IMR-90 (cell line): ENCODE measurements at regions not wholly inside any gene's neighbourhood (a gene's known extent, or its start where the extent isn't known, plus 50 kb on each side); places are given as distances from the start of the nearest gene placed in this dataset.

Source experiments
- ATAC-seq: fragments of 200-7000 bp; cut with Tn5 transposase; 2 replicates; pipeline ENCODE4 v1.9.1; 2020; ENCODE audit warnings: low read depth, mild to moderate bottlenecking, moderate library complexity
- BruUV-seq: library from RNA; stranded (reverse); fragments of 400-500 nt; replicated peaks from 2 replicates; lab custom pipeline; 2021; lab: Mats Ljungman, UMichigan
- CTCF ChIA-PET: fragments of 300-600 bp; formaldehyde crosslinking; extraction: SDS; loops from one replicate; lab custom pipeline; 2021; ENCODE audit warnings: antibody characterized with exemption; lab: Yijun Ruan, JAX
- POLR2A ChIA-PET: fragments of 300-600 bp; sonication (Branson Sonifier 250); formaldehyde crosslinking; loops from one replicate; lab custom pipeline; 2022; ENCODE audit warnings: antibody characterized with exemption; ENCODE audit not compliant: unreplicated experiment; lab: Charles Lee
- DNase-seq: peaks from one replicate; pipeline ENCODE4 v3.0.0; 2013
- H2AFZ ChIP-seq: replicated peaks from 2 replicates; pipeline ENCODE3; 2013; ENCODE audit warnings: low read length, mild to moderate bottlenecking; ENCODE audit not compliant: poor library complexity
- H2AK5ac ChIP-seq: 2 replicates; pipeline ENCODE4 v1.6.1; 2013; ENCODE audit warnings: low read depth, low read length, inconsistent platforms
- H2AK9ac ChIP-seq: replicated peaks from 2 replicates; pipeline ENCODE3; 2013; ENCODE audit warnings: mild to moderate bottlenecking, low read depth, low read length, moderate library complexity; ENCODE audit not compliant: poor library complexity
- H2BK120ac ChIP-seq: 2 replicates; pipeline ENCODE4 v1.6.1; 2013; ENCODE audit warnings: low read depth, low read length, inconsistent platforms
- H2BK15ac ChIP-seq: 3 replicates; pipeline ENCODE4 v1.6.1; 2013; ENCODE audit warnings: low read depth, low read length, inconsistent platforms
- H2BK20ac ChIP-seq: 2 replicates; pipeline ENCODE4 v1.6.1; 2013; ENCODE audit warnings: low read depth, mild to moderate bottlenecking, inconsistent platforms, low read length, moderate library complexity
- H2BK5ac ChIP-seq: 2 replicates; pipeline ENCODE4 v1.6.1; 2013; ENCODE audit warnings: mild to moderate bottlenecking, low read depth, low read length, inconsistent platforms; ENCODE audit not compliant: poor library complexity, severe bottlenecking
- H3K14ac ChIP-seq: replicated peaks from 2 replicates; pipeline ENCODE4 v1.6.1; 2013; ENCODE audit warnings: low read depth, low read length, inconsistent platforms
- H3K18ac ChIP-seq: 2 replicates; pipeline ENCODE4 v1.6.1; 2013; ENCODE audit warnings: low read depth, low read length, control low read depth
- H3K23ac ChIP-seq: 2 replicates; pipeline ENCODE4 v1.6.1; 2013; ENCODE audit warnings: low read depth, low read length, inconsistent platforms
- H3K27ac ChIP-seq: 2 replicates; pipeline ENCODE4 v1.5.1; 2013; ENCODE audit warnings: mild to moderate bottlenecking, control low read depth, low read length; ENCODE audit not compliant: insufficient read depth
- H3K27me3 ChIP-seq: 2 replicates; pipeline ENCODE4 v1.6.1; 2013; ENCODE audit warnings: low read length; ENCODE audit not compliant: control insufficient read depth, insufficient read depth
- H3K36me3 ChIP-seq: 2 replicates; pipeline ENCODE4 v1.6.1; 2013; ENCODE audit warnings: low read length, mixed read lengths; ENCODE audit not compliant: control insufficient read depth, insufficient read depth
- H3K4ac ChIP-seq: 2 replicates; pipeline ENCODE4 v1.6.1; 2013; ENCODE audit warnings: low read depth, low read length, inconsistent platforms
- H3K4me1 ChIP-seq: 2 replicates; pipeline ENCODE4 v1.6.1; 2013; ENCODE audit warnings: low read length, mixed read lengths; ENCODE audit not compliant: control insufficient read depth, insufficient read depth
- H3K4me2 ChIP-seq: 2 replicates; pipeline ENCODE4 v1.6.1; 2013; ENCODE audit warnings: low read depth, mild to moderate bottlenecking, control low read depth, low read length, moderate library complexity
- H3K4me3 ChIP-seq: 2 replicates; pipeline ENCODE4 v1.5.1; 2013; ENCODE audit warnings: low read depth, mild to moderate bottlenecking, control low read depth, low read length, moderate library complexity; ENCODE audit not compliant: insufficient read depth
- H3K56ac ChIP-seq: 2 replicates; pipeline ENCODE4 v1.6.1; 2013; ENCODE audit warnings: low read length, inconsistent platforms; ENCODE audit not compliant: insufficient read depth; ENCODE audit errors: extremely low read depth
- H3K79me1 ChIP-seq, 2 experiments: 2 replicates each; pipeline ENCODE4 v1.6.1; 2013; ENCODE audit warnings: low read length in 2 of 2, inconsistent platforms in 1 of 2, low read depth in 1 of 2
- H3K9ac ChIP-seq: 2 replicates; pipeline ENCODE4 v1.6.1; 2013; ENCODE audit warnings: low read depth, low read length, control low read depth
- H3K9me1 ChIP-seq: 2 replicates; pipeline ENCODE4 v1.6.1; 2013; ENCODE audit warnings: low read length, inconsistent platforms; ENCODE audit not compliant: insufficient read depth
- H3K9me3 ChIP-seq: 2 replicates; pipeline ENCODE4 v1.6.1; 2013; ENCODE audit warnings: low read length; ENCODE audit not compliant: control insufficient read depth, insufficient read depth
- H4K20me1 ChIP-seq: 2 replicates; pipeline ENCODE4 v1.6.1; 2013; ENCODE audit warnings: low read length, inconsistent platforms; ENCODE audit not compliant: insufficient read depth
- H4K5ac ChIP-seq: 2 replicates; pipeline ENCODE4 v1.6.1; 2013; ENCODE audit warnings: mild to moderate bottlenecking, low read depth, low read length, control low read depth
- H4K8ac ChIP-seq, 2 experiments: 2 replicates each; pipeline ENCODE4 v1.6.1; 2013; ENCODE audit warnings: low read depth in 2 of 2, low read length in 2 of 2, control low read depth in 1 of 2, inconsistent platforms in 1 of 2
- H4K91ac ChIP-seq: 2 replicates; pipeline ENCODE4 v1.6.1; 2013; ENCODE audit warnings: low read depth, low read length, inconsistent platforms; ENCODE audit not compliant: insufficient read depth
- BHLHE40 ChIP-seq: fragments of 150-350 bp; IDR thresholded peaks from 2 replicates; pipeline ENCODE4 v1.6.1; 2016; ENCODE audit warnings: mild to moderate bottlenecking, low read depth, low read length
- CEBPB ChIP-seq: IDR thresholded peaks from 2 replicates; pipeline ENCODE4 v1.6.1; 2012; ENCODE audit warnings: low read depth, low read length, improper control_type of control experiment
- CHD1 ChIP-seq: IDR thresholded peaks from 2 replicates; pipeline ENCODE4 v1.6.1; 2012; ENCODE audit warnings: low read depth, low read length, improper control_type of control experiment
- FOS ChIP-seq: fragments of 150-350 bp; IDR thresholded peaks from 2 replicates; pipeline ENCODE4 v1.6.1; 2016; ENCODE audit warnings: low read depth, low read length
- MAFK ChIP-seq: IDR thresholded peaks from 2 replicates; pipeline ENCODE4 v1.6.1; 2012; ENCODE audit warnings: low read depth, low read length, improper control_type of control experiment
- MAZ ChIP-seq: IDR thresholded peaks from 2 replicates; pipeline ENCODE4 v1.6.1; 2012; ENCODE audit warnings: low read depth, mild to moderate bottlenecking, low read length, improper control_type of control experiment, moderate library complexity, borderline replicate concordance
- MXI1 ChIP-seq: IDR thresholded peaks from 2 replicates; pipeline ENCODE4 v1.6.1; 2012; ENCODE audit warnings: low read depth, mild to moderate bottlenecking, low read length, moderate library complexity, borderline replicate concordance
- NFE2L2 ChIP-seq: fragments of 150-350 bp; IDR thresholded peaks from 2 replicates; pipeline ENCODE4 v1.6.1; 2016; ENCODE audit warnings: low read depth, mild to moderate bottlenecking, low read length
- POLR2A ChIP-seq: IDR thresholded peaks from 2 replicates; pipeline ENCODE4 v1.6.1; 2012; ENCODE audit warnings: mild to moderate bottlenecking, low read depth, low read length
- RAD21 ChIP-seq: IDR thresholded peaks from 2 replicates; pipeline ENCODE4 v1.6.1; 2012; ENCODE audit warnings: low read length, improper control_type of control experiment
- RCOR1 ChIP-seq: IDR thresholded peaks from 2 replicates; pipeline ENCODE4 v1.6.1; 2012; ENCODE audit warnings: mild to moderate bottlenecking, low read length, improper control_type of control experiment; ENCODE audit not compliant: insufficient replicate concordance
- RFX5 ChIP-seq: IDR thresholded peaks from 2 replicates; pipeline ENCODE4 v1.8.0; 2012; ENCODE audit warnings: low read depth, mild to moderate bottlenecking, low read length, moderate library complexity
- SMC3 ChIP-seq: fragments of 150-350 bp; IDR thresholded peaks from 2 replicates; pipeline ENCODE4 v1.6.1; 2016; ENCODE audit warnings: low read depth, mild to moderate bottlenecking, antibody characterized with exemption, low read length, moderate library complexity
- WGBS, 2 experiments: methylation state at CpG; one replicate each; pipeline versions ENCODE4 v1.1.5 to v1.1.7; 2013; ENCODE audit warnings: missing lambda C conversion rate in 2 of 2; ENCODE audit not compliant: insufficient read length in 1 of 2; ENCODE audit errors: extremely low coverage in 2 of 2; 5-methylcytosine and 5-hydroxymethylcytosine counted together
- dilution Hi-C: fragments of 300-500 bp; cut with HindIII; formaldehyde crosslinking; loops from one replicate; pipeline ENCODE4 v1.14.3; 2018; ENCODE audit warnings: low sequenced_read_pairs; ENCODE audit not compliant: unreplicated experiment
- in situ Hi-C: fragments of 300-500 bp; cut with MboI; formaldehyde crosslinking; loops from 3 replicates; pipeline ENCODE4 v1.14.3; 2019; ENCODE audit warnings: low sequenced_read_pairs, inconsistent platforms, mixed read lengths
- intact Hi-C: fragments of 100-400 bp; cut with micrococcal nuclease; formaldehyde crosslinking; loops from 2 replicates; pipeline ENCODE4 v1.10.0; 2022
- TF ChIP-seq, protein P1 (sequence below): fragments of 150-350 bp; IDR thresholded peaks from 2 replicates; pipeline ENCODE4 v1.6.1; 2017; ENCODE audit warnings: mild to moderate bottlenecking, antibody characterized with exemption, low read length, low read depth
- TF ChIP-seq, protein P2 (sequence below): fragments of 150-350 bp; IDR thresholded peaks from 2 replicates; pipeline ENCODE4 v1.6.1; 2016; ENCODE audit warnings: low read depth, mild to moderate bottlenecking, low read length, moderate library complexity, borderline replicate concordance
- TF ChIP-seq, protein P3 (sequence below): conservative IDR thresholded peaks from 2 replicates; pipeline ENCODE4 v1.5.1; 2012; ENCODE audit warnings: mild to moderate bottlenecking, low read depth, low read length, improper control_type of control experiment

DNA sequence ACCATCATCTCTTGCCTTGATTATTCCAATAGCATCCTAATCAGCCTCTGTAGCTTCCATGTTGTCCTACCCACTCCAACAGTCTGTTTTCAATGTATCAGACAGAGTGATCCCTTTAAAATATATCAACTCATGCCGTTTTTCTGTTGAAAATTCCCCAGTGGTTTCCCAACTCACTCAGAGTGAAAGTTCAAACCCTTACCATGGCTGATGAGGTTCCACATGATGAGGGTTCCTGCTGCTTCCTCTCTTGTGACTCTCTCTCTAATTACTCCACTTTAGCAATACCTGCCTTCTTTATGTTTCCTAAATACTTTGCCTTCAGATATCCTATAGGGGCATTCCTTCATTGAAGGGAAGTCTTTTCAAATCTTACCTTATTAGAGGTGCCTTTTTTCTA lies 334.7 kb downstream of the PPP1R2C start:
- WGBS, 2 experiments, result no CpG with 5 or more reads among the region's 1 CpG
- Histone ChIP-seq H4K5ac (no peak overlapping the region), H2BK5ac (no peak overlapping the region), H3K27ac (no peak overlapping the region), H3K56ac (no peak overlapping the region), H4K20me1 (no peaks in the 10 kb centered on the region), H3K9ac (no peak overlapping the region), H4K91ac (no peak overlapping the region), H3K23ac (no peak overlapping the region), H2BK120ac (no peak overlapping the region), H3K36me3 (no peaks in the 10 kb centered on the region), H2AK5ac (no peak overlapping the region), H3K4me3 (no peak overlapping the region), H3K14ac (no peak overlapping the region), H3K9me3 (no peaks in the 10 kb centered on the region), H3K4me2 (no peak overlapping the region), H2BK20ac (no peak overlapping the region), H2AK9ac (no peak overlapping the region), H3K4me1 (no peaks in the 10 kb centered on the region), H3K79me1 (no peaks in the 10 kb centered on the region), H3K4ac (no peak overlapping the region), H3K18ac (no peak overlapping the region), H2BK15ac (no peak overlapping the region), H3K27me3 (no peaks in the 10 kb centered on the region), H4K8ac (no peak overlapping the region), H2AFZ (no peak overlapping the region), H3K9me1 (no peaks in the 10 kb centered on the region)
- CTCF ChIA-PET, result no interaction called here
- dilution Hi-C loops (no loop called here), in situ Hi-C loops (no loop called here), intact Hi-C loops (no loop called here)
- ATAC-seq, result no peak
- TF ChIP-seq, protein P1, sequence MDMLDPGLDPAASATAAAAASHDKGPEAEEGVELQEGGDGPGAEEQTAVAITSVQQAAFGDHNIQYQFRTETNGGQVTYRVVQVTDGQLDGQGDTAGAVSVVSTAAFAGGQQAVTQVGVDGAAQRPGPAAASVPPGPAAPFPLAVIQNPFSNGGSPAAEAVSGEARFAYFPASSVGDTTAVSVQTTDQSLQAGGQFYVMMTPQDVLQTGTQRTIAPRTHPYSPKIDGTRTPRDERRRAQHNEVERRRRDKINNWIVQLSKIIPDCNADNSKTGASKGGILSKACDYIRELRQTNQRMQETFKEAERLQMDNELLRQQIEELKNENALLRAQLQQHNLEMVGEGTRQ, result no peak
- TF ChIP-seq MAFK (no peak), CHD1 (no peak), BHLHE40 (no peak), RCOR1 (no peak), FOS (no peak), NFE2L2 (no peak), MAZ (no peak), RAD21 (no peak), CEBPB (no peak), SMC3 (no peak), MXI1 (no peak), POLR2A (no peak), RFX5 (no peak)
- TF ChIP-seq, protein P2, sequence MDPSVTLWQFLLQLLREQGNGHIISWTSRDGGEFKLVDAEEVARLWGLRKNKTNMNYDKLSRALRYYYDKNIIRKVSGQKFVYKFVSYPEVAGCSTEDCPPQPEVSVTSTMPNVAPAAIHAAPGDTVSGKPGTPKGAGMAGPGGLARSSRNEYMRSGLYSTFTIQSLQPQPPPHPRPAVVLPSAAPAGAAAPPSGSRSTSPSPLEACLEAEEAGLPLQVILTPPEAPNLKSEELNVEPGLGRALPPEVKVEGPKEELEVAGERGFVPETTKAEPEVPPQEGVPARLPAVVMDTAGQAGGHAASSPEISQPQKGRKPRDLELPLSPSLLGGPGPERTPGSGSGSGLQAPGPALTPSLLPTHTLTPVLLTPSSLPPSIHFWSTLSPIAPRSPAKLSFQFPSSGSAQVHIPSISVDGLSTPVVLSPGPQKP, result no peak
- TF ChIP-seq, protein P3, sequence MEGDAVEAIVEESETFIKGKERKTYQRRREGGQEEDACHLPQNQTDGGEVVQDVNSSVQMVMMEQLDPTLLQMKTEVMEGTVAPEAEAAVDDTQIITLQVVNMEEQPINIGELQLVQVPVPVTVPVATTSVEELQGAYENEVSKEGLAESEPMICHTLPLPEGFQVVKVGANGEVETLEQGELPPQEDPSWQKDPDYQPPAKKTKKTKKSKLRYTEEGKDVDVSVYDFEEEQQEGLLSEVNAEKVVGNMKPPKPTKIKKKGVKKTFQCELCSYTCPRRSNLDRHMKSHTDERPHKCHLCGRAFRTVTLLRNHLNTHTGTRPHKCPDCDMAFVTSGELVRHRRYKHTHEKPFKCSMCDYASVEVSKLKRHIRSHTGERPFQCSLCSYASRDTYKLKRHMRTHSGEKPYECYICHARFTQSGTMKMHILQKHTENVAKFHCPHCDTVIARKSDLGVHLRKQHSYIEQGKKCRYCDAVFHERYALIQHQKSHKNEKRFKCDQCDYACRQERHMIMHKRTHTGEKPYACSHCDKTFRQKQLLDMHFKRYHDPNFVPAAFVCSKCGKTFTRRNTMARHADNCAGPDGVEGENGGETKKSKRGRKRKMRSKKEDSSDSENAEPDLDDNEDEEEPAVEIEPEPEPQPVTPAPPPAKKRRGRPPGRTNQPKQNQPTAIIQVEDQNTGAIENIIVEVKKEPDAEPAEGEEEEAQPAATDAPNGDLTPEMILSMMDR, result no peak
- POLR2A ChIA-PET, result no interaction called here
- DNase-seq, result no peak
- BruUV-seq, result no TSS peak
